Eye (tissue), 1 donor: ENCODE measurements at regions not wholly inside any gene's neighbourhood (a gene's known extent, or its start where the extent isn't known, plus 50 kb on each side); places are given as distances from the start of the nearest gene placed in this dataset.
"Not testable (repeated sequence)": the region's sequence is repeated elsewhere in the genome, so short reads cannot be mapped to it uniquely, and the experiment has no call there.

Experiments
- DNase-seq: peaks from one replicate; pipeline ENCODE4 v3.0.0-alpha.2; 2015

GRCh38 chr4:81700189-81700588, 228.5 kb upstream of the RASGEF1B start:
- no peak for DNase-seq

GRCh38 chr4:81698538-81699296, 227.0 kb upstream of the RASGEF1B start:
- DNase-seq = no peak

GRCh38 chr4:81694176-81694913, 222.6 kb upstream of the RASGEF1B start:
- no peak for DNase-seq

GRCh38 chr4:81690871-81691270, 219.2 kb upstream of the RASGEF1B start:
- no peak for DNase-seq

- DNase-seq = no peak
These were observed 216.4 kb upstream of the RASGEF1B start for GRCh38 chr4:81688085-81688484.

- no peak for DNase-seq
These were observed 215.8 kb upstream of the RASGEF1B start for GRCh38 chr4:81687471-81687870.

- DNase-seq = no peak
These were observed 213.4 kb upstream of the RASGEF1B start for GRCh38 chr4:81685104-81685503.

GRCh38 chr4:81684352-81684751, 212.6 kb upstream of the RASGEF1B start:
- DNase-seq = no peak

- peak; percentile 28 for DNase-seq
These were observed 210.8 kb upstream of the RASGEF1B start for GRCh38 chr4:81682492-81682891.

- peak; percentile 40 for DNase-seq
These were observed 207.6 kb upstream of the RASGEF1B start for GRCh38 chr4:81679315-81679714.

GRCh38 chr4:81678801-81679200, 207.1 kb upstream of the RASGEF1B start:
- no peak for DNase-seq

- DNase-seq = peak; percentile 65
These were observed 204.8 kb upstream of the RASGEF1B start for GRCh38 chr4:81676537-81676936.

GRCh38 chr4:81675791-81676393, 204.2 kb upstream of the RASGEF1B start:
- peak; percentile 23 for DNase-seq

- DNase-seq = no peak
These were observed 202.3 kb upstream of the RASGEF1B start for GRCh38 chr4:81673961-81674360.

- DNase-seq = not testable (repeated sequence)
These were observed 196.6 kb upstream of the RASGEF1B start for GRCh38 chr4:81668328-81668727.

- DNase-seq = no peak
These were observed 195.8 kb upstream of the RASGEF1B start for GRCh38 chr4:81667539-81667938.

- no peak for DNase-seq
These were observed 194.8 kb upstream of the RASGEF1B start for GRCh38 chr4:81666491-81666890.

- DNase-seq = no peak
These were observed 193.9 kb upstream of the RASGEF1B start for GRCh38 chr4:81665649-81666048.

- DNase-seq = no peak
These were observed 193.3 kb upstream of the RASGEF1B start for GRCh38 chr4:81665045-81665444.

- DNase-seq = no peak
These were observed 192.4 kb upstream of the RASGEF1B start for GRCh38 chr4:81664079-81664478.

- no peak for DNase-seq
These were observed 191.7 kb upstream of the RASGEF1B start for GRCh38 chr4:81663368-81663767.

- DNase-seq = no peak
These were observed 187.3 kb upstream of the RASGEF1B start for GRCh38 chr4:81659051-81659450.

- no peak for DNase-seq
These were observed 180.4 kb upstream of the RASGEF1B start for GRCh38 chr4:81652069-81652478.
